ENCODE measurements at regions not wholly inside any gene's neighbourhood (a gene's known extent, or its start where the extent isn't known, plus 50 kb on each side); places are given as distances from the start of the nearest gene placed in this dataset.

GRCh38 chr7:21159506-21159905 lies 268.4 kb upstream of the SP4 start:
- no peak for DNase-seq

- no peak for DNase-seq
Observed at GRCh38 chr7:21160401-21160800, 267.5 kb upstream of the SP4 start.

DNA sequence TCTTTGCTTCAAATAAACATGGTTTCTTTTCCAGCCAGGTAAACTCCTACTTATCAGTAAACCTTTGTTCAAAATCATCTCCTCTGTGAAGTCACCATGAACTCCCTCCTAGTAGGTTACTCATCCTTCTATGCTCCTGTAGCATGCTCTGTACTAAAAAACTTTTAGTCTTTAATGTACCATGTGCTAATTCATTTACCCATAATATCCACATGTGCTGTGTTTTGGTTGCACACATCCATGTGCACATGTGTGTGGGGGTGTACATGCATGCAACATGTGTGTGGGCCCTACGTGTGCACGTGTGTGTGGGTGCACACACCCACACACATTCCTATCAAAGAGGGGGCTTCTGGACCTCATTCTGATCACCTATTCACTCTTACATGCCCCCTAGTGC lies 259.9 kb upstream of the SP4 start:
- no peak for DNase-seq

DNA sequence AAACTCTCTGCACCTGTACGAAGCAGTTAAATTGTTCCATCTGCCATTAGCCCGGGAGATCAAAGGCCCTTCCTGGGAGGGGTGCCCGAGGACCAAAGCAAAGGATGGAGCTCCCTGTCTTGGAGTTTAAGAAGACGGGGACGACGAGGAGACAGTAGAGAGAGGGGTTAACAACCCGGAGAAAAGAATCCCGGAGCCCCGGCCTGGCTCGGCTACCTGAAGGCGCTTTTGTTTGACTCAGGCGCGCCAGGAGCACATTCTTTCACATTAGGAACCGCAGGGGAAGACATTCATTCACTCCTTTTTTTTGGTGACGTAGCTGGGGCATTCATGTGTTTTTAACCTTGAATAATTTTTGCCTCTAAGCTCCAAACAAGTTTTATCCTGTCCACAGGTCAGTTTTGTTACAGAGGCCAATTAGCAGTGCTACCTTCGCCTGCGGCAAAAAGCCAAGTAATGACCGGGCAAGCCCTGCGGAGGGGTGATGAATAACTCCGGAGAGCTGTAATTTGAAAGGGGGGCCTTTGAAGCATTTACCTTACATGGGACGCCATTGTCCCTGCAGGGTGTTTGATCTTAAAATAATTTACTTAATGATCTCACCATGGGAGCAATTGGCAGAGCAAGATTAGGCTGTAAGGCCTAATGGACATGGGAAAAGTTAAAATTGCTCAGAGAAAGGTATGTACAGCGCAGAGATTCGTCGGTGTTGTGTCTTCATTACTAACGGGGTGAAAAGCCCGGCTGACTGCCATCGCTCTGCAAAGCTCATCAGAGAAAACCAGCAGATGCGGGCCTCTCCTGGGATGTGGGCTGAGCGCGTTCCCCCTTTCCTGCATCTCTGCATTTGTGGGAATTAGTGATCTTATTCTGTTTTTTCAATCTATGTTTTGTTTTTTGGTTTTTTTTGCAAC lies 258.0 kb upstream of the SP4 start:
- DNase-seq = peak; percentile 99

- peak; percentile 31 for DNase-seq
Observed at GRCh38 chr7:21172800-21173199, 255.1 kb upstream of the SP4 start.

DNA sequence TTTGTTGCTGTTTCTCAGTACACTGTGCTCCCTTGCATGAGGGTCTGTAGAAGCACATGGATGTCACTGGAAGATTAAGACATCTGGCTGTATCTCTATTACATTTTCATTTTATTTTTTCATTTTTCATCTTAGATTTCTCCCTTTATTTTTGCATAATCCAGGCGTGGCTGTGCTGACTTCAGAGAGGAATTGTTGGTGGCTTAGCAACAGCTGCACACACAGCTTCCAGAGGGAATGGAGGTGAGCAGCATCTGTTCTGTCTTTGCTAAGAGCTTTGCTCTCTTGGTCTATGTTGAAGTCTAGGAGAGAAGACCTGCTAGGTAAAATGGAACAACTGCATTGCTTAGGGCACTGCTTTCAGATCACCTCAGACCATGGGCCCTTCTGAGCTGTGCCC lies 254.4 kb upstream of the SP4 start:
- DNase-seq = peak; percentile 50

DNA sequence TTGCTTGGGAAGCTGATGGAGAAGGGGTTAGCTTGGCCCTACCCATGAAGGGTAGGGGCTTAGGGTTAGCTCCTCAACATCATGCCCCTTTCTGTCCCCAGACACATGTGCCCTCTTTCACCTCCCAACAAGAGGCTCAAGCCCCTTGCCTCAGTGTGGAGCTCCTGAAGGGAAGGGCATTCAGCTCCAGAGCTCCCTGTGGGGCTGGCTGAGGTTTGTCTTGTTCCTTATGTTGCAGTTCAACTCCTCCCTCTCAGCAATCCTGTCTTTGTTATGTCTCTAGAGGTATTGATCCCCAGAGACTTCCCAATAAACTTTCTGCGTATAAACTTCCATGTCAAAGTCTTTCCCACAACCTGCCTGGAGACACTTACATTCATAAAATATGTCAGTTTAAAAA lies 252.2 kb upstream of the SP4 start:
- no peak for DNase-seq

- DNase-seq = no peak
Observed at GRCh38 chr7:21184942-21185652, 242.8 kb upstream of the SP4 start.

- no peak for DNase-seq
Observed at GRCh38 chr7:21185653-21186265, 242.1 kb upstream of the SP4 start.

- DNase-seq = peak; percentile 55
Observed at GRCh38 chr7:21191321-21192073, 236.4 kb upstream of the SP4 start.

DNA sequence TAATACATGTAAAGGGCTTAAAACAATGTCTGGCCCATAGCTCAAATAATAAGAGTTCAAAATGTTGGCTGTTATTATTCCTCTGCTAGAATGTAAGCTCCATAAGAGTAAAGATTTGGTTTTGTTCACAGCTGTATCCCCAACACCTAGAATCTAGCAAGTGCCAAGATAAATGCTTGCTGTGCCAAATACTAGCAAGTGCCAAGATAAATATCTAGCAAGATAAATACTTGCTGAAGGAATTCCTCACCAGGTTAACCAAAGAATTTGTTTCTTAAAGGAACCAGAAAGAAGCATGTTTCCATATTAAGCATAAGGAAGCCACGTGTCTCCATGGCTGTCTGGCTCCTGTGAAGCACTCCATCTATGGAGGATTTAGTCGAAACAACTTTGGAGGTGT lies 235.2 kb upstream of the SP4 start:
- DNase-seq = no peak

- no peak for DNase-seq
Observed at GRCh38 chr7:21193895-21194294, 234.0 kb upstream of the SP4 start.

DNA sequence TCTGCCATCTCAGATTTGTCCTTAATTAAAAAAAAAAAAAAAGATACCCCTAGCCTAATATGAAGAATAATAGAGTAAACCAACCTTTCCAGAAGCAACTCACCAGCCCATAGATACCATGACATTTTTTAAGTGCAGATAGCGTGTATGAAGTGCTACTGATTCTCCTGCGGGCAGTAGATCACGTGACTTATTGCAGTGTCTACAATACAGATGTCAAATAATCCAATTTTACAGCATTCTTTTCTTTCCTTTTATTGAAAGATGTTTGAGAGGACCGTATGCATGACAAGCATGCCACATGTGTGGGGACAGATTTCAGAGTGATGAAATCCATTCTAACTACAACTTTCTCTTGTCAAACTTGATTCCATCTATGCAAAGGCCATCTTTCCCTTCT lies 232.9 kb upstream of the SP4 start:
- no peak for DNase-seq

DNA sequence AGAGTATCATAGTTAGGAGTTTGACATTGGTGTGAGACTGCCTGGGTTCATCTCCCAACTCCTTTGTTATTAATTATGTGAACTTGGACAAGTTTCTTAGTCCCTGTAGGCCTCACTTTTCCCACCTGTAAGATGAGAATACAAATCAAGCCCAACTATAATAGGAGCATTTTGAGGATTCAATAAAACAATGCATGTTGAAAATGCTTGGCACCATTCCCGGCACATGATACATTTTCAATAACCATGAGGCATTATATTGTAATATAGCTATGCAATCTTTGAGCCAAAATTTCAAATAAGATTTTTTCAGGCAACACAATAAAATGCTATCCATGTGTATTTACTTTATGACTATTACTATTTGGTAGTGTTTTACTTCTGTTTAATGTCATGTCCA lies 229.0 kb upstream of the SP4 start:
- DNase-seq = peak; percentile 45

DNA sequence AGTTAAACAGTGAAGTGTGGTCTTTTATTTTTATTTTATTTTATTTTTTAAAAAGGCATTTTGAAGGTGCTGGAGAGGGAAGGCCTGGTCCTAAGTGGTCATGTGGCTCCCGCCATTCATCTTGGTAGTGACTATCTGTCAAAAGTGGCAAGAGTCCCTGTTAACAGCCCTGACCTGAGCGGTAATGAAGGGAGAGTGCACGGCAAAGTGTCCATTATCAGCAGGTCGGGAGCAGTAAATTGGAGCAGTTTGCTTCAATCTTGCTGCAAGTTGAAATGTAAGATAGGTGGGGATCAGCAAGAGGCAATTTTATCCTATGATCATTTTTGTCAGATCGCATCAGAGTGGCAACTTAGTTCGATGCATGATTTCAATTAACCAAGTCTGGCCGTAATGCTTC lies 227.4 kb upstream of the SP4 start:
- no peak for DNase-seq

DNA sequence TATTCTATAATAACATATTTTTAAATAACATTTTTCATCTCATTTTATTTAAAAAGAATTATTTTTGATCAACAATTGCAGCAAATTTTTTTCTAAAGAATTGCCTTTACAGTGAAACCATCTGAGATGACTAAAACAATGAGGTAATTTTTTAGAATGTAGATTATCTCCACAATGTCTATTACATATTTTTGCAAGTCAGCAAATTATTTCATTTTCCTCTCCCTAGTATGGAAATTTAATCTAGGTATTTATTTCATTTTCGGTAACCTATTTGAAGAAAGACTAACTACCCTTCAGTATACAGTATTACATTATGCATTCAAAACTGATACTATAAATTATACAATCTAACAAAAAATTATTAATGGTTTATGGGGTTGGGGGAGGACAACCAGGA lies 213.2 kb upstream of the SP4 start:
- no peak for DNase-seq

DNA sequence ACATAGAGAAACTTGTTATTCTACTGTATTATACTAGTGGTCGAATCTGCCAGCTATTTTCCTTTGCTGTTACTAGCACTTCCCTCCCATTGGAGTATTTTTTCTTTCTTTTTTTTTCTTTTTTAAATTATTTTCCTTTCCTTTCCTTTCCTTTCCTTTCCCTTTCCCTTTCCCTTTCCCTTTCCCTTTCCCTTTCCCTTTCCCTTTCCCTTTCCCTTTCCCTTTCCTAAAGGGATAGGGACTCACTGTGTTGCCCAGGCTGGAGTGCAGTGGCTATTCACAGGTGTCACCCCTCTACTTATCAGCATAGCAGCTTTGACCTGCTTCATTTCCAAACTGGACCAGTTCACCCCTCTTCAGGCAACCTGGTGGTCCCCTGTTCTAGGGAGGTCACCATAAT lies 212.6 kb upstream of the SP4 start:
- DNase-seq = no peak

DNA sequence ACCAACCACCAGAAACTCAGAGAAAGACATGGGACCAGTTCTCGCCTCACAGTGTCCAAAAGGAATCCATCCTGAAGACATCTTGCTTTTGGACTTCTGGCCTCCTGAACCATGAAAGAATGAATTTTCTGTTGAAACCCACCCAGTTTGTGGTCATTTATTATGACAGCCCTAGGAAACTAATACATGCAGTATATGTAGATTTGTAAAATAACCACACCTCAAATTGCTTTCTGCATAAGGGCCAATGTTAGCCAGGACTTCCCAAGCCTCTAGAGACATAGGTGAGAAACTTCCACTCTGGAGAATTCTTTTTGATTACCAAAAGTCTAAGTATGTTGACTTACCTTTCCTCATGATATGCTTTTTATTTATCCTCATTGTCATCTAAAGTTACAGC lies 210.5 kb upstream of the SP4 start:
- DNase-seq = no peak

DNA sequence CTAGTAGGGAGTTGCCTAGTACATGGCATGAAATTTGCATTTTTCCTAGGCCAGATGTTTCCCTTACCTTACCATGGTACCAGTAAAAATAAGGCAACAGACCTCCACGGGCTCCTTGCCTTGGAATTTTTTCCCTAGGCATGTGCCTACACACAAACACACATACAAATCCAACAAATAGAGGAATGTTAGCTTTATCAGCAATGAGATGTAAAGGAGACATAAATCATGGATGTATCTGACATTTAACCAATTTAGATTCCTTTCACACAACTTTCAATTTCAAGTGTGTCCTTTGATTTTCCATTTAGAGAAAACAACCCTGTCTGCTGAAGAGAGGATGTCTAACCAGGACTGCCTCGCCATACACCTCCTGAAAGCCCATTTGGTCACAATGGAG lies 209.7 kb upstream of the SP4 start:
- DNase-seq = no peak

- no peak for DNase-seq
Observed at GRCh38 chr7:21221130-21221529, 206.8 kb upstream of the SP4 start.

- no peak for DNase-seq
Observed at GRCh38 chr7:21238400-21239116, 189.3 kb upstream of the SP4 start.

- DNase-seq = no peak
Observed at GRCh38 chr7:21243265-21243664, 184.6 kb upstream of the SP4 start.
